GM15510 (cell line): ENCODE measurements at regions not wholly inside any gene's neighbourhood (a gene's known extent, or its start where the extent isn't known, plus 50 kb on each side); places are given as distances from the start of the nearest gene placed in this dataset.

Experiments
- POLR2A ChIP-seq: IDR thresholded peaks from 3 replicates; pipeline ENCODE4 v1.6.1; 2011; ENCODE audit warnings: borderline replicate concordance; ENCODE audit not compliant: insufficient read length; ENCODE audit errors: extremely low read depth

DNA sequence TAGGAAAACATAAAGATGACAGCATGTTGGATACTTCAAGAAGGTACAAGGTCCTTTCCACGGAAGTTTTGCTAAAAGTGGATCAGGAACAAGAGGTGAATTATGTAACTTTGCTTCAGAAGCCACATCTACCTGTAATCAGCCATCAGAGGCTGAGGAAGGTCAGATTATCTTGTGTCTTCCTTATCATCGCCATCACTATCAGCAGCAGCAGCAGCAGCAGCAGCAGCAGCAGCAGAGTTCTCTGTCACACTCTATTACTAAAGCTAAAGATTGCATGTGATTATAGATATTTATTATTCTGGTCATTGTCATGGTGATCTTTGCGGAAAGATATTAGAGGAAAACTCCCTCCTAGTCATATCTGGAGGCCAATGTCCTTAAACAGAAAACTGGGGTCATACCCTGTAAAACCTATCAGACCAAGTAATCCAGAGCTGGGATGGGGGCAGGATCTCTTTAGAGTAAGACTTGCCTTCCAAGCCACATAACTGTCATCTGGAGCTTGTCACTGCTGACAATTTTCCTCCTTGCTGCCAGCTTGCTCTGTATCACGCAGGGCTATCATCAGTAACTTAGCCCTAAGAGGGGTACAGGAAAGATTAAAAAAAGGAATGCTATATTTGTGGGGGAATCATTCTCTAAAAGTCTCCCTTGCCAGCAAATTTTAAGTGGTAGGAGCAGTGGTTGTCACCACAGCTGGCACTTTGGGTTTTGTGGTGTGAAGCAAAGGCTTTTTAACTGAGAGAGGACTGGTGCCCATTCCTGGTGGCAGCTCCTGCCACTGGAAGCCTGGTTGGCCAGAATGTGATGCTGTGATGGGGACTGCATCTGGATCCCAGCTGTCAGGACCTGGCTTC, 130.9 kb upstream of the RASGRP1 start:
- TF ChIP-seq POLR2A, result no peak

- TF ChIP-seq POLR2A, result no peak
These were observed 131.6 kb upstream of the RASGRP1 start for GRCh38 chr15:38696109-38696727.

- TF ChIP-seq POLR2A, result no peak
These were observed 132.3 kb upstream of the RASGRP1 start for GRCh38 chr15:38696790-38697495.

DNA sequence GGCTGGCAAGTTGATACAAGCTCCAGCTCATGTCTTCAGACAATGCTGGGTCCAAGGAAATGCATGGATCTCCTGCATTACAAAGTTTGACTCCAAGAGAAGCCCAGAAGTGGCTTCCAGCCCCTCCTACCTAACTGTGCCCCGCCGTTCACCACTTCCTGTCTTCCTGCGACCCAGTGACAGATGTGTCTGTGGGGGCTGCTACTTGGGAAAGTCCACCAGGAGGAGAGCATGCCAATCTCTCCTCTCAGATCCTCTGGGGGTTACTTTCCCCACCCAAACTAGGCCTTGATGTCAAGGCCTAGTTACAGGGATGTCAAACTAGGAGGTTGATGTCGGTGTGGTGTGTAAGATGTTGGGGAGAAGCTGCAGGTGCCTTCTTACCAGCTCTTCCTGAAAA, 133.6 kb upstream of the RASGRP1 start:
- no peak for TF ChIP-seq POLR2A

- TF ChIP-seq POLR2A, result no peak
These were observed 135.1 kb upstream of the RASGRP1 start for GRCh38 chr15:38699633-38700230.

DNA sequence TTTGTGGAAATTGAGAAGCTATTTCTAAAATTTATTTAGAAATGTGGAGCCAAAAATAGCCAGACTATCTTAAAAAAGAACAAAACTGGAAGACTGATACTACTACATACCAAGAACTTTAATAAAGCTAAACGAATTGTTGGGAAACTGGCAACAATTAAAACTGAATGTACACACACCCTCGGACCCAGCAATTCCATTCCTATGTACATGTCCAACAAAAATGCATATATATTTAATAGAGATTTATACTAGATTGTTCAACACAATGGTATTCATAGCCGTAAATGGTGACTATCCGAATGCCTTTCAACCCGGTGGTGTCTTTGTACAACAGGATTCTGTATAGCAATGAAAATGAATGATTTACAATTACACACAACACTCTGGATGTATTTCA, 136.5 kb upstream of the RASGRP1 start:
- no peak for TF ChIP-seq POLR2A

DNA sequence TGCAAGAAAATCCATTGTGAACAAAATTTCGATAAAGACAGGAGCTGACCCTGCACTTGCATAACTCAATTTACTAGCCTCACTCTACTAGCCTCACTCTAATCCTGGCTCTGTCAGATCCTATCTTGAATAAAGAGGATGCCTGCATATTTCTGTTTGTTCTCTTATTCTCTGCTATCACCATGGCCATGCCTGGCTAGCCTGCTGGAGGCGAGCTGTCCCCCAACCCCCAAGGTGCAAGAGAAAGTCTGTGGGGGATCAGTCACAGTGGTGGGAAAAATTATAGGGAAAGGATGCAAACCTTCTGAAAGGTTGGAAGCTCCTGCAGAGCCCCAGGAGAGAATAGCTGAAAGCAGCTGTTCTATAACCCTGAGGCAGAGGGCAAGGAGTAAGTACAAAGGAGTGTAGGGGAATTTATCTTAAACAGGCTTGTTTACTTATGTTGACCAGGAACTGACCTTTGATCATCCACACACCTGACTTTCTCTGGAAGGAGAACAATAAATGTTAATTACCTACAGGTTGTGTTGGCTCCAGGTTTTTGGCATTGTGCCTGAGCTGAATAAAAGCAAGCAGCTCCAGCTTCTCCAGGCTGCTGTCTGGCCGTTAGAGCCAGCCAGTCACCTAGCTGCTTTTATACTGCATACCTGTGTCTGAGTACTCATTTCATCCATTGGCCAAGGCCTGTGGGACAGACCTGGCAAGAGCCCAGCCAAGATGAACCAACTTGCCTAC, 137.7 kb upstream of the RASGRP1 start:
- no peak for TF ChIP-seq POLR2A

DNA sequence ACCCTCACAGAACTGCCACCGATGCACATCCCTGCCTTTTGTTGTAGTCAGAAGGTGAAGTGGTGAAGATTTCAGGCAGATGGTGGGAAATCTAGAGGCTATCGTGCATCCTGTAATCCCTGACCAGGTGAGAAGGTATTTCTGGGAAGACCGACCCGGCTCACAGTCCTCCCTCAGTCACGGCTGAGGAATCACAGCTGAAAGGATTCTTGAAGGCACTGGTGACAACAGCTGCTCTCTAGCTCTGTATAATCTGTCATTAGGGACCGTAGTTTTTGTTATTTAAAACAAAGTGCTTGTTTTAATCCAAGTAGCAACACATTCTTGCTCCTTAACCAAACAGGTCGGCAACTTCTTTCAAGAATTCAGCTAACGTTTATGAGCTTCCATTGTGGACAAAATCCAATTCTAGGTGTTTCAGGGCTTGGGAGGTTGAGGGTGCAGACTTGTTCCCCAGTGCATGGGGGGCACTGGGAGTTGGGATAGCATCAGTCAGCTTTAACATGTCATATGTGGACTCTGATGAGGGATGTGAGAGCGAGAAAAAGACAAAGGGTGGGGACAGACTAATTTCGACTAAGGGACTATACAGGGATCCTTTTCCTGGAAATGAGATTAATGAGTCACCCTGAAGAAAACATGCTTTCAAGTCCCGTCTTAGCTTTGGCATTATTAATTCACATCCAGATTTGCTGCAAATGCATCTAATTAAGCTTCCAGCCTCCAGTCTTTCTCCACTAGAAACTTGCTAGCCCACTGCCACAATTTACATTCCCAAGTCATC, 141.0 kb upstream of the RASGRP1 start:
- TF ChIP-seq POLR2A, result no peak

DNA sequence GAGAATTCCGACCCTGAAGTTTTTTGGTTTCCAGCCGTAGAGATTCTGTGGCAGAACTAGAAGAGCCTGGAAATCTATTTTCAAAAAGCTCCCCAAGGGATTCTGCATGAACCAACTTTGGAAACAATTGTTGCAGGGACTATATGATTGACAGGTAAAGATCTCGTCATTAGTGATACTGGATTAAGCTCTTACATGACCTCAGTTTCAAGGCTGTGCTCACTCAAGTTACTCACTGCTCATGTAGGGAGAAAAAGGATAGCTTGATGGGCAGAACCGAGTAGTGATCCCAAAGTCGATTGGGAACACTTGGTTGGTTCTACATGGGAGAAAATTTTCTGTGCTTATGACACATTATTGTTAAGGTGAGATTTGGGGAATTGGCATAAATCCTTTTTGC, 142.3 kb upstream of the RASGRP1 start:
- no peak for TF ChIP-seq POLR2A

GRCh38 chr15:38707802-38708671, 143.4 kb upstream of the RASGRP1 start:
- no peak for TF ChIP-seq POLR2A

GRCh38 chr15:38708672-38709180, 144.1 kb upstream of the RASGRP1 start:
- TF ChIP-seq POLR2A, result no peak

DNA sequence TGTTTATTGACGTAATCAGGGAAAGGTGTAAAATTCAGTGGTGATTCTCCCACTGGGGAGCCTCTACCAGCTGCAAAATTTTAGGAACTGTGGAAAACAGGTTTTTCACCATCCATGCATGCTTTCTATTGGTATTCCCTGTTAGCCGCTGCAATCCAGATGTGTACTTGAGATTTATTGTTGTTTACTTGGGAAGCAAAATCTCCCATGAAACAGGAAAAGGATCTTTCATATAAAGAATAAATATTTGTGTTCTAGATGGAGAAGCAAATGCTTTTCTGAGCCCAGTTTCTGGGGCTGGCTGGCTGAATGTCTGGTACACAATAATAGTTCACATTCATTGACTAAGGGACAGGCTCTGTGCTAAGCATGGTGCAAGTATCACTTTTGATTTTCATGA, 144.6 kb upstream of the RASGRP1 start:
- no peak for TF ChIP-seq POLR2A
